NOMO-1 treated with dmso at 0.1 percent for 144 hours (cell line): ENCODE measurements at regions not wholly inside any gene's neighbourhood (a gene's known extent, or its start where the extent isn't known, plus 50 kb on each side); places are given as distances from the start of the nearest gene placed in this dataset.
A peak's percentile ranks its signal among the peaks of the same experiment; 100 is the strongest.

Experiments
- DNase-seq: peaks from one replicate; lab custom pipeline; 2025; ENCODE audit not compliant: unreplicated experiment; lab: John Stamatoyannopoulos, UW

DNA sequence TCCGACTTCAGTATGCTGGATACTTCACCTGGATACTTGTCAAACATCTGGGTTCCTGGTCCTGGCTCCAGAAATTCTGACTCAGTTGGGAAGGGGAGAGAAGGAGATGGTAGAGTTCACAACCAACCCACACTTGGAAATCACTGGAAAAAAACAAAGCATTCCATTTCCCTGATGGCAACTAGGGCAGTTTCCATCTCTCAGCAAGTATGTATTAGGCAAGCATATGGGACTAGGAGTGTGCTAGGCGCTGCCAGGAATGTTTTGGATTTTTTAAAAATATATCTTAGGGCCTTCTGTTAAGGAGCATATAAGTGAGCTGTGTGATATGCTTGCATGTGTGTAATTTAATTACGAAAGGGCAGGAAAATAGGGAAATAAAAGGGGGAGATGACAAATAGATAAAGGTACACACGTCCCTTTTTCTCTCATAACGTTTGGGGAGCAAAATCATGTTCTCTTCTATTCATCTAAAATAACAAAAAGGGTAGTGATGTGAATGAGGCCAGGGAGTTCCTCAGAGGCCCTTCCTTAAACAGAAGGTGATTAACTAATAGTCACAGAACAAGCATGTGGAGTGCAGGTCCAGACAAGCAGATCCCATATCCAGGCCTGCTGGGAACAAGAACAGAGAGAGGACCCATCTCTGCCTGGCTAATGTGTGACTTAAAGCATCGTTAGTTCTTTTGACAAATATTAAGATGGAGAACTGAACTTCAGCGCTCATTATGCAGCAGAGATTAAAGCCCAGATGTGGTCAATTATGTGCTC, 64.5 kb upstream of the NFE2L3 start:
- DNase-seq, result no peak

DNA sequence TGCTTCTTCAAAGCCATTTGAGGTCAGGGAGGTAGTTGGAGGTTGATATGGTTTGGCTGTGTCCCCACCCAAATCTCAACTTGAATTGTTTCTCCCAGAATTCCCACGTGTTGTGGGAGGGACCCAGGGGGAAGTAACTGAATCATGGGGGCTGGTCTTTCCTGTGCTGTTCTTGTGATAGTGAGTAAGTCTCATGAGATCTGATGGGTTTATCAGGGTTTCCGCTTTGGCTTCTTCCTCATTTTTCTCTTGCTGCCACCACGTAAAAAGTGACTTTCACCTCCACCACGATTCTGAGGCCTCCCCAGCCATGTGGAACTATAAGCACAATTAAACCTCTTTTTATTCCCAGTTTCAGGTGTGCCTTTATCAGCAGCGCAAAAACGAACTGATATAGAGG, 62.5 kb upstream of the NFE2L3 start:
- peak; percentile 9 for DNase-seq

DNA sequence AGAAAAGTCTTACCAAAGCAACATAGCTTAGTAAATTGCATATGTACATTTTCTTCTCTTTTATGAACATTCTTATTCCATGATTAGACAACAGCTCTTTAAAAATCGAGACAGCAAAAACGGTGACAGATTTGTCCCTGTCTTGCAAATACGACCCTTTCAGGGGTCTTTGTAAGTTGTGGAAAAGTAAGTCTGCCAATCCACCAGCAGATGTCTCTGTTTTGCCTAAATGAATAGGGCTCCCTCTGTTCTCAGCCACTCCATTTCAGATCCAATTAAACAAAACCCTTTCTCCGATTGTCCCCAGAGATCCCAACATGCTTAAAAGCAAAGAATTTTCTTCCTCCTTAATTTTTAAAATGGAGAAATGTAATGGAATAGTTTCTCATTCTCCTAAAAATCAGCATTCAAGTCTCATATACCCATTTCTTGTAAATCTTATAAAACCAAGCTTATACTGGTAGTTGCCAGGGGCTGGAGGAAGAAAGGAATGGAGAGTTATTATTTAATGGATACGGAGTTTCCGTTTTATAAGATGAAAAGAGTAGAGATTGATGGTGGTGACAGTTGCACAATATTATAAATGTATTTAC, 61.0 kb upstream of the NFE2L3 start:
- no peak for DNase-seq

DNA sequence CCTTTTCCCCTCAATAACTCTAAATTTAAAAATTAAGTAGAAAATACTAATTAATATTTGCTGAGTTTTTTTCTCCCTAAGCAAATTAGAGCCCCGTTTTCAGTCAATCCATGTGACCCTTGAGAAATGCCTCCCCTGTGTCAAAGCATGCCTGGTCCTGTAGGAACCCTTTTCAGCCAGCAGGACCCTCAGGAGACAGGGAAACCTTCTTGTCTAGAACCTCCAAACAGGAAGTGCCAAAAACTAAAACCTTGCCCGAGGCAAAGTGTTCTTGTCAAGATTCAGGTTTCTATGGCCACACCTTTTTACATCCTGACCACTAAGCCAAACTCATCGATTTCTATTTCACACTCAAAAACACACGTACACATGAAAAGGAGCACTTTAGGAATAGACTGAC, 60.1 kb upstream of the NFE2L3 start:
- no peak for DNase-seq

DNA sequence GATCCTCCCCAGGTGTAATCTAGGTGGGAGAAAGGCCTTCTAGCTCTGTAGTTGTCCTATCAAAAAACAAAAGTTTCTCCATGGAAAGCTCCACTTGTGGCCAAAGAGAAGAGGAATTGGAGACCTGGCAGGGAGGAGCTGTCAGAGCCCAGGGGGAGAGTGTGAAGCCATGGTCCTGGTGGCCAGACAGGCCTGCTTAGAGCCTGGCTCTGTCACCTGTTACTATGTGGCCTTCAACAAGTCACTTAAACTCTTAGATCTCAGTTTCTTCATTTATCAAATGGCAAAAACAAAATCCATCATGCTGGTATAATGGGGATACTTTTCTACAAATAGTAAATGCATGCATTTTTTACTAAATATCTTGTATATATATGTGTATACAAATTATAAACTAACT, 59.0 kb upstream of the NFE2L3 start:
- DNase-seq, result no peak

DNA sequence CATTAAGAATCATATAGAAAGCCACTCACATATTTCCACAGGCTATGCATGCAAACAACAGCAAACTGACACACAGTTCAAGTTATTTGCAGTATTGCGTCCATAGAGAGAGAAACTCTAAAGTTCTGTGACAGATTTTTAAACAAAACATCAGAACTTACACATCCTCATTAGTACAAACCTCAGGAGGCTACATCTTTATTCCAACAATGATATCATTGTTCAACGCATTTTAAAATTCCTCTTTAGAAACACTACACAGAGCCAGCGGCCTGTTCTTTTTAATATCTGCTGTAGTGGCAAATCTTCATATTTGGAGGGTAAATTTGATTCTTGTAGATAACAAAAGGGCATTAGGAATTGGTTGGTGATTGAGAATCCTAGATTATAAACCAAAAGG, 55.9 kb upstream of the NFE2L3 start:
- DNase-seq, result no peak

DNA sequence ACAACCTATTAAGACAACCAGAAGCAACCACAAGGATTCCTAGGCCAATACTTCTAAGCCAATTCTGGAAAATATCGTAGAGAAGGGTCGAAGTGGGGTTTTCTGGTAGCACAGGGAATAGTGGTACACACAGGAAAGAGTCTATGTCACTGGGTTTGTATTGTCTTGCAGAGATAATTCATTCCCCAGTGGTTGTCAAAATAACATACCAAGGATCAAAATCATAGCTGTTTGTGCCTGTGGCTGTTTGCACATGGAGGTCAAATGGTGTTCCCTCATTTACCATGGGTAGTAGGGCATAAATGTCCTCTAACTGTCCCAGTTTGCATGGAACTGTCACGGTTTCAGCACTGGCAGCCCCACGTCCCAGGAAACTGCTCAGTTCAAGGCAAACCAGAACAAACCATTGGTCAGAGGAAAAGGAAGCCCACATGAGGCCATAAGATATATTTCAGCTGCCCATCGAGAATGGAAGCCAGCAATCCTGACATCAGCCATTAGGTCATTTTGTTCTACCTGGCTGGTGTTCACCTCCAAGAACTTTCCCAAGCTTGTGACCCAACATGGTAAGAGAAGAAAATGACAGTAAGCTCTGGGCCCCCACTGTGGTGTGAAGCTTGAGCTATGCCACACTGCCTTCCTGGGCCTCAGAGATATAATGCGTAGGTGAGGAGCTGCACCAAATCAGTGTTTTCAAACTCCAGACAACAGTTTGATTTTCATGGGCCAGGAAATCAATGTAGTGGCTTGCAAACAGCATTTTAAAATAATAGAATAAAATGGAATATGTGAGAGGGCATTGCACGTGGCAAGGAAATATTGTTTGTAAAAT, 53.9 kb upstream of the NFE2L3 start:
- DNase-seq, result no peak

DNA sequence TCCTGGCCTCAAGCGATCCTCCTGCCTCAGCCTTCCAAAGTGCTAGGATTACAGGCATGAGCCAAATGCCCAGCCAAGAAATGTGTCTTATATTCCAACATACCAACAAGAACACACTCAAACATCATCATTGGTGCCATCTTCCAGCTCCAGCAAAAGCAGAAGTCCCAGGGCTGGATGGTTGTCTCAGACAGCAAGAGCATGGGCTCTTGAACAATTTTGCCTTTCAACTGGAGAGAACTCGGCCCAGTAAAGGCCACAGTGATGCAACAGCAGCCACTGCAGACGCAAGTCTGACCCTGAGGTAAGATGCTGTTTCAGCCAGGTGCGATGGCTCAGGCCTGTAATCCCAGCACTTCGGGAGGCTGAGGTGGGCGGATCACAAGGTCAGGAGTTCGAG, 52.8 kb upstream of the NFE2L3 start:
- DNase-seq, result peak; percentile 5

DNA sequence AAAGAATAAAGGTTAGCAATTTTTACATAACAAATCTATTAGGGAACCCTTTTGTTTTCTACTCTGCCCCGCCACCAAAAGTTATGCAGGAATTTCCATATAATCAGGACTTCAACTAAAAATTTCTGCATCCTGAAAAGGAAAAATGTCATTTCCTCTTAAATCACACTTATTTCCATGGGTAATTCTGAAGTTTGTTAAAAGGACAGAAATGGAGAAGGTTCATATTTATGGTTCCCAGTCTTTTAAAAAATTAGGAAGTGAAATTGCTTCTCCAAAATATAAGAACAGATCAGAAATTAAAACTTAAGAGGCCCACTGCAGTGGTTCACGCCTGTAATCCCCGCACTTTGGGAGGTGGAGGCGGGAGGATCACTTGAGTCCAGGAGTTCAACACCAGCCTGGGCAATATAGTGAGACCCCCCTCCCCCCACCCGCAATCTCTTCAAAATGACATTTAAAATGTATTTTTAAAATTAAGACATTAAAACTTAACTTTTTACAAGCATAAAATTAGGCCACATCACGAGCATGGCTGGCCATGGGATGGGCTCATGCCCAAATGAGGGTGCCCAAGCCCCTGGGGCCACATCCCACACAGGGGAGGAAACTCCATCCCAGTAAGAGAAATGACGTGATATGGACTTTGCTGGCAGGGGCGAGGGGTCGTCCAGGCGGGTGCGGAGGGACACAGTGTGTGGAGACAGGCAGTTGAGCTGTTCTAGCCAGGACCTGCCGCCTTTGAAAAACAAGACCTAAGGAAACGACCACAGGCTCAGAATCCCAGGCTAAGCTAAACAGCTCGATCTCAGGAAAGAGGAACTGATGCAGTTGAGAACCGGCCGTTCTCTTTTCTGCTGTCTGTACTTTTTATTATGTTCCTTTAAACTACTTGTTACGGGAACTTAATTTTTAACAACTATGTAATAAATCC, 51.3 kb upstream of the NFE2L3 start:
- DNase-seq, result peak; percentile 52

DNA sequence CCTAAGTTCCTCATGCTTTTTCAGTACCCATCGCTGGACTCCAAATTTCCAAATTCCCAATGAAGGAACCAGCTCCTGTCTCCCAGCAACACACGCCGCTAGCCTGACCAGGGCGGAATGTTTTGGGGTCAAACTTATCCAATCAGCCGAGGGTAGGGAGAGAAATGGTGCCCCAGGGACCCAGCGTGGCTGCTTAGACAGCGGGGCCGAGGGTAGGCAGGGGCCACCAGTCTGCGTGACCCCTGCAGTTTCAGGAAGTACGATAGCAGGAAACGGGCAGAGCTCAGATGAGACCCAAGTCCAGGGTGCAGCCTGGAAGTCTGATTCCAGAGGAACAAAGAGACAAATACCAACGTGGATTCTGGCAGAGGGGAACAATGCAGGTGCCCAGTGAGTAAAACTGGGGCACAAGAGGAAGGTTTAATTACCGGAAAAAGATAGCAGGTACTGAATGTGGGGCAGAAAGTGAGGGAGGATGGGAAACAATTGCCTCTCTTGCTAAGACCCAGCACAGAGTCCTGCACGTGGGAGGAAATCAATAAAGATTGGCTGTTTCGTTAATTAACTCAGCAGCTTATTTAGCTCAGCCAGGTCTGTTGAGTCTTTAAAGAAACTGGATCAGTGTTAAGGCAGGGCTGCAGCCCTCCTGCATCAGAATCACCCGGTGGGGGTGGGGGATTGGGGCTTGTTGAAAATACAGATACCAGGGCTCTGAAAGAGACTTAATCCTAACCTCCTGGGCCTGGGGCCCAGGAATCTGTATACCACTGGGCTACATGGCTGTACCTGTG, 50.4 kb upstream of the NFE2L3 start:
- DNase-seq, result peak; percentile 38

DNA sequence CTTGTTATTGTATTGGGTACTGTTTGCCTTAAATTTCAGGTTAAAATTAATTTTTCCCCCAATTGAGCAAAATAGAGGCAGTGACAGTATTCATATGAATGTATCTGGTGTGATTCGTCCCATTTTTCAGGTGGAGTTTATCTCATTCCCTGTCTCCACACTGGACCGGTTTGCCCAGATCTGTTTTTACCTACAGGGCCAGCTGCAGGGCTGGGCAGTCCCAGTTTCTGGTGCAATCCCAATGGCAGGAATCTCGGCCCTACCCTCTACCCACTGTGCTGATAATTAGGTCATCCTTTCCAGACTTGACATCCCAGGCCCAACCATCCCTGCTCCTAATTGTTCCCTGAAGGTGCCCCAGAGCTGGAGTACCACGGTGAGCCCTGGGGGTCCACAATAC, 49.8 kb upstream of the NFE2L3 start:
- no peak for DNase-seq
